ENCODE measurements at regions not wholly inside any gene's neighbourhood (a gene's known extent, or its start where the extent isn't known, plus 50 kb on each side); places are given as distances from the start of the nearest gene placed in this dataset.

DNA sequence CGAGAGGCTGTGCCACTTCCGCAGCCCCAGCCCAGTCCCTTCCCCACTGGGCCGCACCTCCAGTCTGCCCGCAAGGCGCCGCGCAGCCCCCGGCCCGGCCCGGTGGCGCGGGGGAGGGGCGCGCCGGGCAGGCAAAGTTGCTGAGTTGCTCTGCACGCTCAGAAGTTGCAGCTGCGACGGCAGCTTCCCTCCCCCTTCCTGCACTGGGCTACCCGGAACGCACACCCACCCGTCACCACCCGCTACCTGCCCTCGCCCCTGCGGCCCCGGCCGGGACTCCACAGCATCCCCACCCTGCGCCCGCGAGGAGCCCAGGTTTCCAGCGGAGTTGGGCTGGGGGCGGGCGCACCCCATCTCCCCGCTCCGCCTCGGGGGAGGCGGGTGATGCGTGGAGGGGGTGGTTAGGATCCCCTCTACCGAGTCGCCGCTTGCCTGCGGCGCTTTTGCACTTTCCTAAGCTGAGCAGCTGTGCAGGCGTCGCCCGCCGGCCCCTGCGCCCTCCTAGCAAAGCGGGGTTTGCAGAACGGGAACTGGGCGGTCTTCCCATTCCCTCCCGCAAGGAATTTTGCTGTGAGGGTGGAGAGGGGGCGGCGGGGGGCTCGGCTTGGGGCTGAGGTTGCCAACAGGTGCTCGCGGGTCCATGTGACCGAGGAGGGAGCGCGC lies 55.9 kb upstream of the RREB1 start:
- Mint-ChIP-seq H3K9me3 (no peaks in the 10 kb centered on the region), H3K27ac (no peak overlapping the region), H3K4me3 (no peak overlapping the region), H3K4me1 (ENCODE audit: low read depth) (no peaks in the 10 kb centered on the region), H3K27me3 (ENCODE audit: low read depth) (peaks cover 55% of the 10 kb centered on the region), H3K36me3 (ENCODE audit: low read depth) (no peaks in the 10 kb centered on the region)
- peak; percentile 13 for DNase-seq (ENCODE audit: low spot score)

GRCh38 chr6:7052443-7053011 lies 55.2 kb upstream of the RREB1 start:
- H3K27me3 Mint-ChIP-seq (ENCODE audit: low read depth) = peaks cover 51% of the 10 kb centered on the region
- H3K27ac Mint-ChIP-seq = no peak overlapping the region
- no peaks in the 10 kb centered on the region for H3K4me1 Mint-ChIP-seq (ENCODE audit: low read depth)
- no peak for DNase-seq (ENCODE audit: low spot score)
- H3K4me3 Mint-ChIP-seq = no peak overlapping the region
- H3K36me3 Mint-ChIP-seq (ENCODE audit: low read depth) = no peaks in the 10 kb centered on the region
- H3K9me3 Mint-ChIP-seq = no peaks in the 10 kb centered on the region

- H3K27ac Mint-ChIP-seq = no peak overlapping the region
- no peaks in the 10 kb centered on the region for H3K36me3 Mint-ChIP-seq (ENCODE audit: low read depth)
- H3K27me3 Mint-ChIP-seq (ENCODE audit: low read depth) = peaks cover 48% of the 10 kb centered on the region
- H3K9me3 Mint-ChIP-seq = no peaks in the 10 kb centered on the region
- no peak overlapping the region for H3K4me3 Mint-ChIP-seq
- peaks cover 2% of the 10 kb centered on the region for H3K4me1 Mint-ChIP-seq (ENCODE audit: low read depth)
- DNase-seq (ENCODE audit: low spot score) = no peak
Observed at GRCh38 chr6:7053125-7053774, 54.5 kb upstream of the RREB1 start.
